ENCODE measurements at regions not wholly inside any gene's neighbourhood (a gene's known extent, or its start where the extent isn't known, plus 50 kb on each side); places are given as distances from the start of the nearest gene placed in this dataset.

DNA sequence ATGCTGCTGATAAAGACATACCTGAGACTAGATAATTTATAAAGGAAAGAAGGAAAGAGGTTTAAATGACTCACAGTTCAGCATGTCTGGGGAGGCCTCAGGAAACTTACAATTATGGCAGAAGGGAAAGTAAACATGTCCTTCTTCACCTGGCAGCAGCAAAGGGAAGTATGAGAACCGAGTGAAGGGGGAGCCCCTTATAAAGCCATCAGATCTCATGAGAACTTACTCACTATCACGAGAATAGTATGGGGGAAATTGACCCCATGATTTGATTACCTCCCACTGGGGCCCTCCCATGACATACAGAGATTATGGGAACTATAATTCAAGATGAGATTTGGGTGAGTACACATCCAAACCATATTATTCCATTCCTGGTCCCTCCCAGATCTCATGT, 154.4 kb downstream of the FASLG start:
- Histone ChIP-seq H3K36me3 (replicated peaks in 1 of 2; ENCODE audit: insufficient read depth in 1 of 2, low read depth in 2 of 2) (no peaks in the 10 kb centered on the region), H3K4me3 (no peak overlapping the region), H3K4me1 (no peaks in the 10 kb centered on the region), H3K9me3 (no peaks in the 10 kb centered on the region), H3K27me3 (no peaks in the 10 kb centered on the region), H3K27ac (no peak overlapping the region)
- DNase-seq (no peak), ATAC-seq (no peak)
- no peak for TF ChIP-seq CTCF (IDR thresholded peaks at IDR 0.05)
- 39 to 57% methylated on average over 2 of the region's 2 CpGs for WGBS, 2 donors
- intact Hi-C loops (cut with DNase I), result no loop called here

DNA sequence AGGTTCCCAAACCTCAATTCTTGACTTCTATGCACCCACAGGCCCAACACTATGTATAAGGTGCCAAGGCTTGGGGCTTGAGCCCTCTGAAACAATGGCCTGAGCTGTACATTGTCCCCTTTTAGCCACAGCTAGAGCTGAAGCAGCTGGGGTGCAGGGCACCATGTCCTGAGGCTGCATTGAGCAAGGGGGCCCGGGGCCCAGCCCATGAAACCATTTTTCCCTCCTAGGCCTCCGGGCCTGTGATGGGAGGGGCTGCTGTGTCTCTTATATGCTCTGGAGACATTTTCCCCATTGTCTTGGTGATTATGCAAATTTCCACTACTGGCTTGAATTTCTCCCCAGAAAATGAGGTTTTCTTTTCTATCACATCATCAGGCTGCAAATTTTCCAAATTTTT, 155.5 kb downstream of the FASLG start:
- ATAC-seq, result no peak
- H3K27ac ChIP-seq, result no peak overlapping the region
- H3K36me3 ChIP-seq (replicated peaks in 1 of 2; ENCODE audit: insufficient read depth in 1 of 2, low read depth in 2 of 2), result no peaks in the 10 kb centered on the region
- no peak for DNase-seq
- intact Hi-C loops (cut with DNase I), result no loop called here
- no peaks in the 10 kb centered on the region for H3K4me1 ChIP-seq
- no peak overlapping the region for H3K4me3 ChIP-seq
- 64 to 94% methylated on average over 2 of the region's 2 CpGs for WGBS, 2 donors
- no peak for TF ChIP-seq CTCF (IDR thresholded peaks at IDR 0.05)
- no peak for TF ChIP-seq POLR2A (IDR thresholded peaks at IDR 0.05)
- no peaks in the 10 kb centered on the region for H3K27me3 ChIP-seq
- no peaks in the 10 kb centered on the region for H3K9me3 ChIP-seq

- intact Hi-C loops (cut with DNase I), result no loop called here
- Histone ChIP-seq H3K36me3 (replicated peaks in 1 of 2; ENCODE audit: insufficient read depth in 1 of 2, low read depth in 2 of 2) (no peaks in the 10 kb centered on the region), H3K27me3 (no peaks in the 10 kb centered on the region), H3K4me1 (no peaks in the 10 kb centered on the region), H3K27ac (no peak overlapping the region), H3K4me3 (no peak overlapping the region), H3K9me3 (no peaks in the 10 kb centered on the region)
- DNase-seq (no peak), ATAC-seq (no peak)
- TF ChIP-seq CTCF (IDR thresholded peaks at IDR 0.05), result no peak
- no peak for TF ChIP-seq POLR2A (IDR thresholded peaks at IDR 0.05)
Measured at GRCh38 chr1:172815740-172816139, 156.8 kb downstream of the FASLG start.

DNA sequence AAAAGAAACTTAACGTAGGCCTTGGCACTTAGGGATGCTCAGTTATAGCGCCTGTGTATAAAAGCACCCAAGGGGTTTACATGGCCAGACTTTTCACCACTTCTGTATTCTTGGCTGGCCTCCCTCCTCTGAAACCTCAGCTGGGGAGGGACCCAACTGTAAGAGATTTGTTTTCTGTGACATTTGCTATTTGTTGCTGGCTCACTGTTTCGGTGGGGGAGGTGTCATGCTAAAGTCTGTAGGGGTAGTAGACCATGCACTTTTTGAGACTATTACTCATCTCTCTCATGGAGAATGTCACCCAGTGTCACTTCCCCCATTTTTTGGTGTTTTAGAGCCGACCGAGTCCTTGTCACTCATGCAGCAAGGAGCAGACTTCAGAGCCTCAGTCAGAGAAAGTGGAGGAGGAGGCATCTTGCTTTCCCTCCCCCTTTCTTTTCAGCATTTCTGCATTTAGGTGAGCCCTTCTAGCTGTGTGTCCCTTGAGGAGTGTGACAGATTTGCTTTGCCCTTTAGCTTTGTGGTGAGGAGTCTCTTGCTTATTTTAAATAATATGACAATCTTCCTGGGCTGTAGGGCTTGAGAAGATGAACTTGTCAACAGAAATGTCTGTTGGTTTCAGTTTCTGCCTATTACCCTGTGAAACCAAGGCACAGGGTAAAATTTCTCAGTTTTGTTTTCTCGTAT, 160.1 kb downstream of the FASLG start:
- Histone ChIP-seq H3K27ac (peak overlapping the region in 1 of 4 donors; percentile 33), H3K9me3 (no peaks in the 10 kb centered on the region), H3K27me3 (no peaks in the 10 kb centered on the region), H3K36me3 (replicated peaks in 1 of 2; ENCODE audit: insufficient read depth in 1 of 2, low read depth in 2 of 2) (no peaks in the 10 kb centered on the region), H3K4me1 (no peaks in the 10 kb centered on the region), H3K4me3 (no peak overlapping the region)
- no peak for ATAC-seq
- intact Hi-C loops (cut with DNase I), result no loop called here
- peak in 1 of 4 donors; percentile 29 for DNase-seq
- TF ChIP-seq CTCF (IDR thresholded peaks at IDR 0.05) (no peak), POLR2A (IDR thresholded peaks at IDR 0.05) (no peak)
- WGBS, 2 donors, result 65 to 69% methylated on average over 6 of the region's 6 CpGs

GRCh38 chr1:172820475-172821158, 161.7 kb downstream of the FASLG start:
- WGBS, 2 donors, result 76 to 78% methylated on average over 4 of the region's 4 CpGs
- intact Hi-C loops (cut with DNase I), result loop anchor here (5.0 kb wide), 1 partner anchor 382 kb away; no protein-coding TSS in a partner anchor
- Histone ChIP-seq H3K4me3 (no peak overlapping the region), H3K27me3 (no peaks in the 10 kb centered on the region), H3K4me1 (no peaks in the 10 kb centered on the region), H3K27ac (no peak overlapping the region), H3K9me3 (no peaks in the 10 kb centered on the region), H3K36me3 (replicated peaks in 1 of 2; ENCODE audit: insufficient read depth in 1 of 2, low read depth in 2 of 2) (no peaks in the 10 kb centered on the region)
- no peak for TF ChIP-seq CTCF (IDR thresholded peaks at IDR 0.05)
- TF ChIP-seq POLR2A (IDR thresholded peaks at IDR 0.05), result no peak
- ATAC-seq (no peak), DNase-seq (no peak)
